ENCODE measurements at regions not wholly inside any gene's neighbourhood (a gene's known extent, or its start where the extent isn't known, plus 50 kb on each side); places are given as distances from the start of the nearest gene placed in this dataset.

DNA sequence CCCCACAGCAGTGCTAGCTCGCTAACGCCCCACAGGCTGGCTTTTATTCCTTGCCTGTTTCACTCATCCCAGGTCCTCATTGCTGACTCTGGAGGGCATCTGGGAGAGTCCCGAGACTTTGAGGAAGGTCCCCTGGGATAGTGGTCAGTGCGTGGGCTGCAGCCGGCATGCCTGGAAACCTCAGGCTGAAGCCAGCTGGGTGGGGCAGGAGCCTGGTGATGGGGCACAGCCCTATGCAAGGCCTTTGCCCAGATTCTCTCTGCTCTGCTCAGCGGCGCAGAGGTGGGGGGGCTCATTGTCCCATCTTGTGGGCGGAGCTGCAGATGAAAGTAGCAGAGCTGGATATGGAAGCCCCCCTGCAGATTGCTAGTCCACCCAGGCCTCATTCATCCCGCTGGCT is 55.7 kb upstream of the SMAD6 start:
- intact Hi-C loops (cut with DNase I): no loop called here
- WGBS, 2 donors: 84% methylated on average over 9 of the region's 9 CpGs

DNA sequence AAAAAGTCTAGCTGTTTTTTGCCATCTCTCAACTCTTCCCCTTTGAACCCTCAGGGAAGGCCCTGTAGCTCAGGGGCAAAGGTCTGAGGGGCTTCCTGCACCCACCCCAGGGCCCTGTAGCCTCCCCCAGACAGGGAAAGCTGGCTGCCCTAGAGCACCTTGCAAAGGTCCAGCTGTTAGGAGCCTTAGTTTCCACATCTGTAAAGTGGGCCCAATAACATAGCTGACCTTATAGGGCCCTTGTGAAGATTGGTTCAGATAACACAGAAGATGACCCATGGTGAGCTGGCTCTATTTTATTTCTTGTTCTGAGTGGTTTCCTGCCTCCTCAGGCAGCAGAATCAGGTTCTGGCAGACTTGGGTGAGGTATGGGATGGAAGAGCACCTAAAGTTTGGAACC is 55.2 kb upstream of the SMAD6 start:
- Histone ChIP-seq H3K4me1 (peaks cover 0 to 10% (median 4%) of the 10 kb centered on the region in 4 donors), H3K36me3 (no peaks in the 10 kb centered on the region), H3K27ac (peak overlapping the region in 2 of 4 donors; percentile 1 to 12), H3K9me3 (no peaks in the 10 kb centered on the region), H3K4me3 (no peak overlapping the region), H3K27me3 (no peaks in the 10 kb centered on the region)
- DNase-seq: no peak
- TF ChIP-seq EP300 (IDR thresholded peaks at IDR 0.05) (no peak), POLR2A (IDR thresholded peaks at IDR 0.05) (no peak), POLR2AphosphoS5 (IDR thresholded peaks at IDR 0.05) (no peak)
- TF ChIP-seq, protein P1, sequence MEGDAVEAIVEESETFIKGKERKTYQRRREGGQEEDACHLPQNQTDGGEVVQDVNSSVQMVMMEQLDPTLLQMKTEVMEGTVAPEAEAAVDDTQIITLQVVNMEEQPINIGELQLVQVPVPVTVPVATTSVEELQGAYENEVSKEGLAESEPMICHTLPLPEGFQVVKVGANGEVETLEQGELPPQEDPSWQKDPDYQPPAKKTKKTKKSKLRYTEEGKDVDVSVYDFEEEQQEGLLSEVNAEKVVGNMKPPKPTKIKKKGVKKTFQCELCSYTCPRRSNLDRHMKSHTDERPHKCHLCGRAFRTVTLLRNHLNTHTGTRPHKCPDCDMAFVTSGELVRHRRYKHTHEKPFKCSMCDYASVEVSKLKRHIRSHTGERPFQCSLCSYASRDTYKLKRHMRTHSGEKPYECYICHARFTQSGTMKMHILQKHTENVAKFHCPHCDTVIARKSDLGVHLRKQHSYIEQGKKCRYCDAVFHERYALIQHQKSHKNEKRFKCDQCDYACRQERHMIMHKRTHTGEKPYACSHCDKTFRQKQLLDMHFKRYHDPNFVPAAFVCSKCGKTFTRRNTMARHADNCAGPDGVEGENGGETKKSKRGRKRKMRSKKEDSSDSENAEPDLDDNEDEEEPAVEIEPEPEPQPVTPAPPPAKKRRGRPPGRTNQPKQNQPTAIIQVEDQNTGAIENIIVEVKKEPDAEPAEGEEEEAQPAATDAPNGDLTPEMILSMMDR (IDR thresholded peaks at IDR 0.05): no peak
- intact Hi-C loops (cut with DNase I): no loop called here

More for the DNA sequence above, 55.7 kb upstream of the SMAD6 start:
- Histone ChIP-seq H3K9me3 (no peaks in the 10 kb centered on the region), H3K27ac (no peak overlapping the region), H3K27me3 (no peaks in the 10 kb centered on the region), H3K36me3 (no peaks in the 10 kb centered on the region), H3K4me3 (no peak overlapping the region), H3K4me1 (peaks cover 0 to 10% (median 4%) of the 10 kb centered on the region in 4 donors)
- TF ChIP-seq EP300 (IDR thresholded peaks at IDR 0.05): no peak
- TF ChIP-seq, protein P1 (IDR thresholded peaks at IDR 0.05): no peak
- TF ChIP-seq POLR2A (IDR thresholded peaks at IDR 0.05): no peak
- no peak for TF ChIP-seq POLR2AphosphoS5 (IDR thresholded peaks at IDR 0.05)
- DNase-seq: no peak

GRCh38 chr15:66647358-66647757 is 54.7 kb upstream of the SMAD6 start:
- no peak for DNase-seq
- no peaks in the 10 kb centered on the region for H3K27me3 ChIP-seq
- H3K4me3 ChIP-seq: no peak overlapping the region
- 37 to 74% methylated on average over 16 of the region's 16 CpGs for WGBS, 2 donors
- no peak for TF ChIP-seq POLR2AphosphoS5 (IDR thresholded peaks at IDR 0.05)
- no peak for TF ChIP-seq EP300 (IDR thresholded peaks at IDR 0.05)
- TF ChIP-seq, protein P1 (IDR thresholded peaks at IDR 0.05): no peak
- TF ChIP-seq POLR2A (IDR thresholded peaks at IDR 0.05): no peak
- peak overlapping the region in 3 of 4 donors; percentile 1 to 27 (median 12) for H3K27ac ChIP-seq
- no peaks in the 10 kb centered on the region for H3K36me3 ChIP-seq
- intact Hi-C loops (cut with DNase I): no loop called here
- no peaks in the 10 kb centered on the region for H3K9me3 ChIP-seq
- peaks cover 0 to 10% (median 4%) of the 10 kb centered on the region in 4 donors for H3K4me1 ChIP-seq

DNA sequence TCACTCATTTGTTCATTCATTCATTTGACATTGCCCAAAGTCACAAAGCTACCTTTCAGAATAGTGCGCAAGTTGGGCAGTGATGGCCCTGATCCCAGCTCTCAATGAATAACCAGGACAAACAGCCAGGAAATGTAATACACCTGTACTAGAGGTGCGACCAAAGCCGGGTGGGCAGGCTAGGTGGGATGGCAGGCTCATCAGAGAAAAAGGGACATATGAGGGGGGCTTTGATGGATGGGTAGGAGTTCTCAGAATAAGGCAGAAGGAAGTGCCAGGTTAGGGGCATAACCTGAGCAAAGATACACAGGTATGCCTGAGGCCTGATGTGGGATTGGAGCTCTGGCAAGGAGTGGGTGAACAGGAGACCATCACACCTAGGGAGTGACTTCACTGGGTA is 53.4 kb upstream of the SMAD6 start:
- DNase-seq: no peak
- Histone ChIP-seq H3K4me3 (no peak overlapping the region), H3K27ac (no peak overlapping the region), H3K4me1 (peaks cover 0 to 10% (median 4%) of the 10 kb centered on the region in 4 donors), H3K9me3 (no peaks in the 10 kb centered on the region), H3K27me3 (no peaks in the 10 kb centered on the region), H3K36me3 (no peaks in the 10 kb centered on the region)
- 79 to 93% methylated on average over 3 of the region's 3 CpGs for WGBS, 2 donors
- intact Hi-C loops (cut with DNase I): no loop called here
- TF ChIP-seq EP300 (IDR thresholded peaks at IDR 0.05) (no peak), POLR2A (IDR thresholded peaks at IDR 0.05) (no peak), POLR2AphosphoS5 (IDR thresholded peaks at IDR 0.05) (no peak)
- TF ChIP-seq, protein P1 (IDR thresholded peaks at IDR 0.05): no peak

All from sigmoid colon (tissue), 6 donors.